ENCODE measurements at regions not wholly inside any gene's neighbourhood (a gene's known extent, or its start where the extent isn't known, plus 50 kb on each side); places are given as distances from the start of the nearest gene placed in this dataset.

- Histone ChIP-seq H3K4me1 (no peaks in the 10 kb centered on the region), H3K27me3 (no peaks in the 10 kb centered on the region), H3K4me3 (no peak overlapping the region), H3K27ac (no peak overlapping the region), H3K36me3 (no peaks in the 10 kb centered on the region), H3K9me3 (no peaks in the 10 kb centered on the region)
- DNase-seq, result no peak
- TF ChIP-seq, protein P1, sequence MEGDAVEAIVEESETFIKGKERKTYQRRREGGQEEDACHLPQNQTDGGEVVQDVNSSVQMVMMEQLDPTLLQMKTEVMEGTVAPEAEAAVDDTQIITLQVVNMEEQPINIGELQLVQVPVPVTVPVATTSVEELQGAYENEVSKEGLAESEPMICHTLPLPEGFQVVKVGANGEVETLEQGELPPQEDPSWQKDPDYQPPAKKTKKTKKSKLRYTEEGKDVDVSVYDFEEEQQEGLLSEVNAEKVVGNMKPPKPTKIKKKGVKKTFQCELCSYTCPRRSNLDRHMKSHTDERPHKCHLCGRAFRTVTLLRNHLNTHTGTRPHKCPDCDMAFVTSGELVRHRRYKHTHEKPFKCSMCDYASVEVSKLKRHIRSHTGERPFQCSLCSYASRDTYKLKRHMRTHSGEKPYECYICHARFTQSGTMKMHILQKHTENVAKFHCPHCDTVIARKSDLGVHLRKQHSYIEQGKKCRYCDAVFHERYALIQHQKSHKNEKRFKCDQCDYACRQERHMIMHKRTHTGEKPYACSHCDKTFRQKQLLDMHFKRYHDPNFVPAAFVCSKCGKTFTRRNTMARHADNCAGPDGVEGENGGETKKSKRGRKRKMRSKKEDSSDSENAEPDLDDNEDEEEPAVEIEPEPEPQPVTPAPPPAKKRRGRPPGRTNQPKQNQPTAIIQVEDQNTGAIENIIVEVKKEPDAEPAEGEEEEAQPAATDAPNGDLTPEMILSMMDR (IDR thresholded peaks at IDR 0.05), result no peak
- no peak for TF ChIP-seq POLR2A (IDR thresholded peaks at IDR 0.05)
- intact Hi-C loops (cut with DNase I; ENCODE audit: low total_unique reads), result no loop called here
Measured at GRCh38 chr20:7682916-7683315, 257.3 kb downstream of the HAO1 start.

DNA sequence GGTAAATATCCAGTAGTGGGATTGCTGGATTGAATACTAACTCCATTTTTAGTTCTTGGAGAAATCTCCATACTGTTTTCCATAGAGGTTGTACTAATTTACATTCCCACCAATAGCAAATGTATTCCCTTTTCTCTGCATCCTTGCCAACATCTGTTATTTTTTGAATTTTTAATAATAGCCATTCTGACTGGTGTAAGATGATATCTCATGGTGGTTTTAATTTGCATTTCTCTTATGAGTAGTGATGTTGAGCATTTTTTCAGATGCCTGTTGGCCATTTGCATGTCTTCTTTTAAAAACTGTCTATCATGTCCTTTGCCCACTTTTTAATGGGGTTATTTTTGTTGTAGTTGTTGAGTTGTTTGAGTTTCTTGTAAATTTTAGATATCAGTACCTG lies 253.2 kb downstream of the HAO1 start:
- Histone ChIP-seq H3K9me3 (no peaks in the 10 kb centered on the region), H3K27me3 (no peaks in the 10 kb centered on the region), H3K27ac (no peak overlapping the region), H3K36me3 (no peaks in the 10 kb centered on the region), H3K4me3 (no peak overlapping the region), H3K4me1 (no peaks in the 10 kb centered on the region)
- intact Hi-C loops (cut with DNase I; ENCODE audit: low total_unique reads), result no loop called here
- DNase-seq, result no peak
- TF ChIP-seq, protein P1 (IDR thresholded peaks at IDR 0.05), result no peak
- no peak for TF ChIP-seq POLR2A (IDR thresholded peaks at IDR 0.05)

DNA sequence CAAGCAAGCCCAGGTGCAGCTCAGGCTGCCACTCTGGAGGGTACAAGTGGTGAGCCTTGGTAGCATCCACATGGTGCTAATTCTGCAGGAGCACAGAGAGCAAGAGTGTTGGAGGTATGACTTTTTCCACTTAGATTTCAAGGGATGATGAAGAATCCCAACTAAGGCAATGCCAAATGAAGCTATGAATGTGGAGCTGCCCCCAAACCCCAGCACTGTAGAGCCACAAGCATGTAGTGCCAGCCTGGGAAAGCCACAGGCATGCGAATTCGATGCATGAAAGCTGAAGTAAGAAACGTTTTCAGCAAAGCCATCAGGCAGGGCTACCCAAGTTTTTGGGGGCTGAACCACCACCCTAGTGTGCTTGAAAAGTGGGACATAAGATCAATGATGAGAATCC lies 251.1 kb downstream of the HAO1 start:
- Histone ChIP-seq H3K27ac (no peak overlapping the region), H3K4me1 (no peaks in the 10 kb centered on the region), H3K36me3 (no peaks in the 10 kb centered on the region), H3K4me3 (no peak overlapping the region), H3K9me3 (no peaks in the 10 kb centered on the region), H3K27me3 (no peaks in the 10 kb centered on the region)
- DNase-seq, result no peak
- intact Hi-C loops (cut with DNase I; ENCODE audit: low total_unique reads), result no loop called here
- TF ChIP-seq, protein P1 (IDR thresholded peaks at IDR 0.05), result no peak
- TF ChIP-seq POLR2A (IDR thresholded peaks at IDR 0.05), result no peak

DNA sequence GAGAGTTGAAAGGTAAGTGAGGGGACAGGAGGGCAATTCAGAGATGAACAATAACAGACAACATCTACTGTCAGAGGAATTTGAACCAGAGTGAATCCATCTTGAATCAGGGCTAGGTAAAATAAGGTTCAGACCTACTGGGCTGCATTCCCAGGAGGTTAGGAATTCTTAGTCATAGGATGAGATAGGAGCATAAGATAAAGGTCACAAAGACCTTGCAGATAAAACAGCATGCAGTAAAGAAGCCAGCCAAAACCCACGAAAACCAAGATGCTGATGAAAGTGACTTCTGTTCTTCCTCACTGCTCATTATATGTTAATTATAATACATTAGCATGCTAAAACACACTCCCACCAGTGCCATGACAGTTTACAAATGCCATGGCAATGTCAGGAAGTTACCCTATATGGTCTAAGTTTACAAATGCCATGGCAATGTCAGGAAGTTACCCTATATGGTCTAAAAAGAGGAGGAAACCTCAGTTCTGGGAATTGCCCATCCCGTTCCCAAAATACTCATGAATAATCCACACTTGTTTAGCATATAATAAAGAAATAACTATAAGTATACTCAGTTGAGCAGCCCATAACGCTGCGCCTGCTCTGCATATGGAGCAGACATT lies 248.5 kb downstream of the HAO1 start:
- Histone ChIP-seq H3K9me3 (no peaks in the 10 kb centered on the region), H3K27me3 (no peaks in the 10 kb centered on the region), H3K36me3 (no peaks in the 10 kb centered on the region), H3K4me1 (peaks cover 0 to 7% of the 10 kb centered on the region in 2 donors), H3K27ac (no peak overlapping the region), H3K4me3 (no peak overlapping the region)
- no peak for DNase-seq
- TF ChIP-seq POLR2A (IDR thresholded peaks at IDR 0.05), result no peak
- TF ChIP-seq, protein P1 (IDR thresholded peaks at IDR 0.05), result no peak
- intact Hi-C loops (cut with DNase I; ENCODE audit: low total_unique reads), result no loop called here

GRCh38 chr20:7692478-7692877 lies 247.8 kb downstream of the HAO1 start:
- Histone ChIP-seq H3K27me3 (no peaks in the 10 kb centered on the region), H3K4me1 (peaks cover 0 to 7% of the 10 kb centered on the region in 2 donors), H3K4me3 (no peak overlapping the region), H3K9me3 (no peaks in the 10 kb centered on the region), H3K36me3 (no peaks in the 10 kb centered on the region), H3K27ac (no peak overlapping the region)
- TF ChIP-seq, protein P1 (IDR thresholded peaks at IDR 0.05), result no peak
- TF ChIP-seq POLR2A (IDR thresholded peaks at IDR 0.05), result no peak
- intact Hi-C loops (cut with DNase I; ENCODE audit: low total_unique reads), result no loop called here
- no peak for DNase-seq

Data from uterus (tissue), 3 donors.